ENCODE measurements at regions not wholly inside any gene's neighbourhood (a gene's known extent, or its start where the extent isn't known, plus 50 kb on each side); places are given as distances from the start of the nearest gene placed in this dataset.

- H3K4me1 Mint-ChIP-seq = no peaks in the 10 kb centered on the region
- DNase-seq = no peak
- Histone ChIP-seq H3K4me1 (ENCODE audit: control insufficient read depth in 1 of 2, insufficient read depth in 2 of 2, low read length in 2 of 2) (no peaks in the 10 kb centered on the region), H3K27ac (ENCODE audit: low read depth in 1 of 2, low read length in 2 of 2) (no peak overlapping the region), H2AFZ (ENCODE audit: insufficient read depth, low read depth, low read length, poor library complexity, severe bottlenecking) (no peak overlapping the region), H4K20me1 (ENCODE audit: insufficient read depth, low read length) (no peaks in the 10 kb centered on the region), H3K36me3 (replicated peaks in 1 of 2; ENCODE audit: control insufficient read depth in 1 of 2, insufficient read depth in 2 of 2, low read length in 2 of 2) (no peaks in the 10 kb centered on the region), H3K4me3 (replicated peaks in 1 of 3; ENCODE audit: low read depth in 2 of 3, low read length in 3 of 3) (no peak overlapping the region), H3K9me3 (replicated peaks in 1 of 2; ENCODE audit: control insufficient read depth in 1 of 2, insufficient read depth in 1 of 2, low read length in 2 of 2) (peaks cover 0 to 25% of the 10 kb centered on the region in 2 donors), H3K79me2 (ENCODE audit: insufficient read depth, low read length) (no peaks in the 10 kb centered on the region), H3K4me2 (replicated peaks; ENCODE audit: extremely low read depth, low read length, poor library complexity, severe bottlenecking) (no peak overlapping the region), H3K27me3 (ENCODE audit: control insufficient read depth in 2 of 2, insufficient read depth in 2 of 2, low read length in 2 of 2) (no peaks in the 10 kb centered on the region), H3K9ac (ENCODE audit: insufficient read depth, low read length, poor library complexity, severe bottlenecking) (no peak overlapping the region)
- no peak for TF ChIP-seq CTCF (IDR thresholded peaks at IDR 0.05)
- WGBS (ENCODE audit: insufficient coverage) = 37% methylated on average over 18 of the region's 25 CpGs
- peaks cover 0 to 15% (median 7%) of the 10 kb centered on the region in 7 donors for H3K9me3 Mint-ChIP-seq
- intact Hi-C loops (cut with micrococcal nuclease) = no loop called here
- H3K4me3 Mint-ChIP-seq = no peak overlapping the region
- no peaks in the 10 kb centered on the region for H3K36me3 Mint-ChIP-seq
- H3K27me3 Mint-ChIP-seq (ENCODE audit: low read depth in 3 of 3) = peaks cover 1 to 8% (median 2%) of the 10 kb centered on the region in 3 donors
- H3K27ac Mint-ChIP-seq = no peak overlapping the region
These were observed 64.5 kb upstream of the CACNA2D1 start for GRCh38 chr7:82507976-82508677.

GRCh38 chr7:82507365-82507975 lies 63.9 kb upstream of the CACNA2D1 start:
- DNase-seq = no peak
- intact Hi-C loops (cut with micrococcal nuclease) = no loop called here
- H3K9me3 Mint-ChIP-seq = peaks cover 1 to 15% (median 7%) of the 10 kb centered on the region in 7 donors
- Histone ChIP-seq H3K27me3 (ENCODE audit: control insufficient read depth in 2 of 2, insufficient read depth in 2 of 2, low read length in 2 of 2) (no peaks in the 10 kb centered on the region), H3K36me3 (replicated peaks in 1 of 2; ENCODE audit: control insufficient read depth in 1 of 2, insufficient read depth in 2 of 2, low read length in 2 of 2) (no peaks in the 10 kb centered on the region), H3K9ac (ENCODE audit: insufficient read depth, low read length, poor library complexity, severe bottlenecking) (no peak overlapping the region), H2AFZ (ENCODE audit: insufficient read depth, low read depth, low read length, poor library complexity, severe bottlenecking) (no peak overlapping the region), H3K27ac (ENCODE audit: low read depth in 1 of 2, low read length in 2 of 2) (no peak overlapping the region), H3K4me1 (ENCODE audit: control insufficient read depth in 1 of 2, insufficient read depth in 2 of 2, low read length in 2 of 2) (no peaks in the 10 kb centered on the region), H3K4me2 (replicated peaks; ENCODE audit: extremely low read depth, low read length, poor library complexity, severe bottlenecking) (no peak overlapping the region), H3K4me3 (replicated peaks in 1 of 3; ENCODE audit: low read depth in 2 of 3, low read length in 3 of 3) (no peak overlapping the region), H3K9me3 (replicated peaks in 1 of 2; ENCODE audit: control insufficient read depth in 1 of 2, insufficient read depth in 1 of 2, low read length in 2 of 2) (peaks cover 0 to 25% of the 10 kb centered on the region in 2 donors), H3K79me2 (ENCODE audit: insufficient read depth, low read length) (no peaks in the 10 kb centered on the region), H4K20me1 (ENCODE audit: insufficient read depth, low read length) (no peaks in the 10 kb centered on the region)
- peaks cover 0 to 6% (median 2%) of the 10 kb centered on the region in 3 donors for H3K27me3 Mint-ChIP-seq (ENCODE audit: low read depth in 3 of 3)
- TF ChIP-seq CTCF (IDR thresholded peaks at IDR 0.05) = no peak
- H3K4me1 Mint-ChIP-seq = no peaks in the 10 kb centered on the region
- H3K4me3 Mint-ChIP-seq = no peak overlapping the region
- H3K27ac Mint-ChIP-seq = no peak overlapping the region
- H3K36me3 Mint-ChIP-seq = no peaks in the 10 kb centered on the region
- WGBS (ENCODE audit: insufficient coverage) = 76% methylated on average over 10 of the region's 13 CpGs
